ENCODE measurements at regions not wholly inside any gene's neighbourhood (a gene's known extent, or its start where the extent isn't known, plus 50 kb on each side); places are given as distances from the start of the nearest gene placed in this dataset.

- no peak overlapping the region for H3K27ac ChIP-seq (ENCODE audit: low read depth, low read length)
- H3K36me3 ChIP-seq (ENCODE audit: control insufficient read depth in 2 of 4, insufficient read depth in 4 of 4, low read length in 3 of 4): no peaks in the 10 kb centered on the region
- no peaks in the 10 kb centered on the region for H4K20me1 ChIP-seq (replicated peaks in 1 of 2; ENCODE audit: control insufficient read depth in 1 of 2, insufficient read depth in 2 of 2, low read length in 2 of 2)
- ChIA-PET POLR2A (ENCODE audit: partially characterized antibody) (no interaction called here), CTCF (ENCODE audit: partially characterized antibody) (interaction anchor here (0.9 to 1.4 kb wide), 2 partner anchors 13 to 21 kb away, joined by 3 read pairs; no protein-coding TSS in a partner anchor)
- no peak overlapping the region for H3K56ac ChIP-seq (replicated peaks; ENCODE audit: insufficient read length, low read depth, low read length)
- H3K79me1 ChIP-seq (ENCODE audit: low read depth, low read length): no peaks in the 10 kb centered on the region
- no peak overlapping the region for H4K5ac ChIP-seq (ENCODE audit: insufficient read length, low read depth, low read length)
- no peak overlapping the region for H3K23ac ChIP-seq (ENCODE audit: insufficient read length)
- no peak overlapping the region for H2BK5ac ChIP-seq (ENCODE audit: low read depth, low read length)
- no peaks in the 10 kb centered on the region for H3K79me2 ChIP-seq (ENCODE audit: control insufficient read depth in 1 of 2, insufficient read depth in 2 of 2, low read length in 2 of 2)
- 93% methylated on average over 2 of the region's 2 CpGs; no CpG with 5 or more reads in 1 of the 2 experiments for whole genome bisulfite sequencing, 2 experiments (ENCODE audit: extremely low coverage in 1 of 2, insufficient coverage in 1 of 2, insufficient read length in 1 of 2, insufficient replicate concordance in 2 of 2, low coverage in 1 of 2, low lambda C conversion rate in 2 of 2, missing lambda C conversion rate in 1 of 2)
- H3K4me2 ChIP-seq (ENCODE audit: insufficient read depth in 1 of 2, low read depth in 2 of 2, low read length in 2 of 2): no peak overlapping the region
- H2AK5ac ChIP-seq (ENCODE audit: low read depth, low read length): no peak overlapping the region
- H2AFZ ChIP-seq (ENCODE audit: low read length): no peak overlapping the region
- H3K4me3 ChIP-seq (ENCODE audit: extremely low read depth in 1 of 4, insufficient read depth in 2 of 4, low read depth in 3 of 4, low read length in 4 of 4): no peak overlapping the region
- H3K4ac ChIP-seq (replicated peaks; ENCODE audit: insufficient read length, low read depth, low read length): no peak overlapping the region
- H3K9me3 ChIP-seq (ENCODE audit: insufficient read depth in 2 of 2, low read depth in 1 of 2, low read length in 1 of 2): no peaks in the 10 kb centered on the region; a peak in 1 of 4 replicates
- no peak for DNase-seq (ENCODE audit: low read depth in 1 of 2, low spot score in 2 of 2)
- no peaks in the 10 kb centered on the region for H3K27me3 ChIP-seq (replicated peaks in 1 of 4; ENCODE audit: control insufficient read depth in 3 of 4, extremely low read depth in 1 of 4, insufficient read depth in 3 of 4, low read length in 3 of 4)
- H4K91ac ChIP-seq (replicated peaks; ENCODE audit: insufficient read length, low read length): no peak overlapping the region
- no peak overlapping the region for H2BK12ac ChIP-seq (ENCODE audit: low read depth, low read length)
- no peaks in the 10 kb centered on the region for H3K23me2 ChIP-seq (ENCODE audit: low read depth, low read length)
- TF ChIP-seq SP2 (IDR thresholded peaks at IDR 0.05; ENCODE audit: low read length): no peak
- no peak for TF ChIP-seq RAD21 (IDR thresholded peaks at IDR 0.05 in 1 of 2, conservative IDR thresholded peaks at IDR 0.05 in 1 of 2; ENCODE audit: low read depth in 2 of 2, low read length in 2 of 2)
- TF ChIP-seq TBP (IDR thresholded peaks at IDR 0.05; ENCODE audit: low read depth, low read length): no peak
- TF ChIP-seq TAF1 (IDR thresholded peaks at IDR 0.05; ENCODE audit: low read depth, low read length): no peak
- TF ChIP-seq SUZ12 (IDR thresholded peaks at IDR 0.05; ENCODE audit: low read length): no peak
- TF ChIP-seq, protein P1, sequence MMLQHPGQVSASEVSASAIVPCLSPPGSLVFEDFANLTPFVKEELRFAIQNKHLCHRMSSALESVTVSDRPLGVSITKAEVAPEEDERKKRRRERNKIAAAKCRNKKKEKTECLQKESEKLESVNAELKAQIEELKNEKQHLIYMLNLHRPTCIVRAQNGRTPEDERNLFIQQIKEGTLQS (IDR thresholded peaks at IDR 0.05; ENCODE audit: insufficient read depth, low read depth, low read length): no peak
- TF ChIP-seq EZH2 (IDR thresholded peaks at IDR 0.05; ENCODE audit: low read depth, low read length, severe bottlenecking): no peak
- TF ChIP-seq SIRT6 (IDR thresholded peaks at IDR 0.05; ENCODE audit: low read length): no peak
- TF ChIP-seq CREB1 (IDR thresholded peaks at IDR 0.05): no peak
- TF ChIP-seq, protein P2, sequence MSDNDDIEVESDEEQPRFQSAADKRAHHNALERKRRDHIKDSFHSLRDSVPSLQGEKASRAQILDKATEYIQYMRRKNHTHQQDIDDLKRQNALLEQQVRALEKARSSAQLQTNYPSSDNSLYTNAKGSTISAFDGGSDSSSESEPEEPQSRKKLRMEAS (IDR thresholded peaks at IDR 0.05): no peak
- H3K14ac ChIP-seq (ENCODE audit: insufficient read length): no peak overlapping the region
- no peak overlapping the region for H2BK20ac ChIP-seq (ENCODE audit: low read length)
- no peak overlapping the region for H3K9ac ChIP-seq (replicated peaks in 1 of 4; ENCODE audit: extremely low read depth in 1 of 4, low read depth in 3 of 4, low read length in 3 of 4)
- H2BK15ac ChIP-seq (ENCODE audit: low read length): no peak overlapping the region
- no peak overlapping the region for H4K8ac ChIP-seq (ENCODE audit: extremely low read depth, insufficient read depth, low read length)
- H3K4me1 ChIP-seq (replicated peaks in 1 of 4; ENCODE audit: control insufficient read depth in 3 of 4, insufficient read depth in 4 of 4, low read length in 3 of 4): no peaks in the 10 kb centered on the region
- H3K18ac ChIP-seq (ENCODE audit: extremely low read depth, low read length): no peak overlapping the region
- no peak for FAIRE-seq
- H2BK120ac ChIP-seq (replicated peaks; ENCODE audit: low read depth, low read length): no peak overlapping the region
Observed at GRCh38 chr17:77628035-77628434, 330.5 kb upstream of the TNRC6C start.
